ENCODE measurements at regions not wholly inside any gene's neighbourhood (a gene's known extent, or its start where the extent isn't known, plus 50 kb on each side); places are given as distances from the start of the nearest gene placed in this dataset.

- TF ChIP-seq, protein P1, sequence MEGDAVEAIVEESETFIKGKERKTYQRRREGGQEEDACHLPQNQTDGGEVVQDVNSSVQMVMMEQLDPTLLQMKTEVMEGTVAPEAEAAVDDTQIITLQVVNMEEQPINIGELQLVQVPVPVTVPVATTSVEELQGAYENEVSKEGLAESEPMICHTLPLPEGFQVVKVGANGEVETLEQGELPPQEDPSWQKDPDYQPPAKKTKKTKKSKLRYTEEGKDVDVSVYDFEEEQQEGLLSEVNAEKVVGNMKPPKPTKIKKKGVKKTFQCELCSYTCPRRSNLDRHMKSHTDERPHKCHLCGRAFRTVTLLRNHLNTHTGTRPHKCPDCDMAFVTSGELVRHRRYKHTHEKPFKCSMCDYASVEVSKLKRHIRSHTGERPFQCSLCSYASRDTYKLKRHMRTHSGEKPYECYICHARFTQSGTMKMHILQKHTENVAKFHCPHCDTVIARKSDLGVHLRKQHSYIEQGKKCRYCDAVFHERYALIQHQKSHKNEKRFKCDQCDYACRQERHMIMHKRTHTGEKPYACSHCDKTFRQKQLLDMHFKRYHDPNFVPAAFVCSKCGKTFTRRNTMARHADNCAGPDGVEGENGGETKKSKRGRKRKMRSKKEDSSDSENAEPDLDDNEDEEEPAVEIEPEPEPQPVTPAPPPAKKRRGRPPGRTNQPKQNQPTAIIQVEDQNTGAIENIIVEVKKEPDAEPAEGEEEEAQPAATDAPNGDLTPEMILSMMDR (IDR thresholded peaks at IDR 0.05): no peak
- no peak for TF ChIP-seq EZH2phosphoT487 (IDR thresholded peaks at IDR 0.05)
Observed at GRCh38 chr2:34316788-34317187, 717.7 kb upstream of the FAM98A start.

Measured in neural progenitor cell (in vitro differentiated cells).